ENCODE measurements at regions not wholly inside any gene's neighbourhood (a gene's known extent, or its start where the extent isn't known, plus 50 kb on each side); places are given as distances from the start of the nearest gene placed in this dataset.
"Not testable (repeated sequence)": the region's sequence is repeated elsewhere in the genome, so short reads cannot be mapped to it uniquely, and the experiment has no call there.

DNA sequence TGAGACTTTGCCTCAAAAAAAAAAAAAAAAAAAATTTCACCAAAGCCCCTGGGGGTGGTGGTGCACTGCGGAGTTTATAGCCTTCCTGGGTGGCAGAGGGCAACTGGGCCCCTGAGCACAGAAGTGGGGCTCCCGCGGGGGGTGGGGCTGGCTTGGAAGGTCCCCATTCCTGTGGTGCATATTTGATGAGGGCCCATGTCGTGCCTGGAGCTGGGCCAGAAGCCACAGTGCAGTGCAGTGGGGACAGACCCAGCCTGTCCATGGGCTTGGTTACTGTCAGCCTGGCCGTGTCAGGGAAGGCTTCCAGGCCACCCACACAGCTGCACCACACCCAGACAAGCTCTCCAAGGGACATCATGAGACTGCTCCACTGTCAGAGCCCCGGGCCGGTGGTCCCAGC, 95.5 kb downstream of the NSUN5 start:
- TF ChIP-seq EZH2 (IDR thresholded peaks at IDR 0.05; ENCODE audit: insufficient read depth, poor library complexity, severe bottlenecking); EZH2phosphoT487 (IDR thresholded peaks at IDR 0.05; ENCODE audit: insufficient read depth, low read depth): not testable (repeated sequence)

All from GM23248 (cell line).